ENCODE measurements at regions not wholly inside any gene's neighbourhood (a gene's known extent, or its start where the extent isn't known, plus 50 kb on each side); places are given as distances from the start of the nearest gene placed in this dataset.

- TF ChIP-seq POLR2AphosphoS5 (IDR thresholded peaks at IDR 0.05; ENCODE audit: low read depth, low read length) (no peak), TAF1 (IDR thresholded peaks at IDR 0.05; ENCODE audit: low read depth, low read length) (no peak)
Measured at GRCh38 chr20:60506061-60506460, 547.8 kb downstream of the CDH26 start.

All from GM12891 (cell line).